Kidney (tissue), 13 donors: ENCODE measurements at regions not wholly inside any gene's neighbourhood (a gene's known extent, or its start where the extent isn't known, plus 50 kb on each side); places are given as distances from the start of the nearest gene placed in this dataset.

Source experiments
- DNase-seq, 5 donors: peaks; one replicate each; pipeline ENCODE4 v3.0.0-alpha.2; 2013 to 2020
- FAIRE-seq: peaks from 2 replicates; lab custom pipeline; 2012; peaks lifted over from hg19 to GRCh38; lab: Jason Lieb, UNC
- H3K27ac ChIP-seq, 2 donors: one replicate each; pipeline ENCODE4 v1.7.0; 2013; ENCODE audit warnings: low read depth in 2 of 2, low read length in 2 of 2, inconsistent platforms in 1 of 2
- H3K27me3 ChIP-seq: one replicate; pipeline ENCODE4 v1.7.1; 2013; ENCODE audit warnings: low read length, inconsistent platforms; ENCODE audit not compliant: control insufficient read depth, insufficient read depth
- H3K36me3 ChIP-seq, 3 donors: one replicate each; pipeline versions ENCODE4 v1.7.0 to v1.7.1; 2013; ENCODE audit warnings: low read length in 3 of 3, control low read depth in 1 of 3, inconsistent platforms in 1 of 3; ENCODE audit not compliant: insufficient read depth in 3 of 3, control insufficient read depth in 2 of 3
- H3K4me1 ChIP-seq, 3 donors: one replicate each; pipeline versions ENCODE4 v1.7.0 to v1.7.1; 2013; ENCODE audit warnings: low read length in 3 of 3, inconsistent platforms in 1 of 3, low read depth in 1 of 3; ENCODE audit not compliant: control insufficient read depth in 2 of 3, insufficient read depth in 2 of 3
- H3K4me3 ChIP-seq, 3 donors: one replicate each; pipeline versions ENCODE4 v1.7.0 to v1.8.1; 2013; ENCODE audit warnings: low read length in 3 of 3, control low read depth in 1 of 3, inconsistent platforms in 1 of 3
- H3K9ac ChIP-seq, 3 donors: one replicate each; pipeline versions ENCODE4 v1.7.0 to v1.7.1; 2013; ENCODE audit warnings: low read length in 3 of 3, control low read depth in 1 of 3, inconsistent platforms in 1 of 3
- H3K9me3 ChIP-seq, 3 donors: one replicate each; pipeline versions ENCODE4 v1.7.0 to v1.7.1; 2013; ENCODE audit warnings: low read length in 3 of 3, control low read depth in 1 of 3, inconsistent platforms in 1 of 3; ENCODE audit not compliant: control insufficient read depth in 2 of 3, insufficient read depth in 1 of 3
- intact Hi-C: fragments of 100-400 bp; cut with DNase I; formaldehyde crosslinking; loops from one replicate; pipeline ENCODE4 v1.11.1; 2022
- TF ChIP-seq, protein P1 (sequence below): IDR thresholded peaks from 3 replicates; pipeline ENCODE4 v1.5.1; 2012; ENCODE audit warnings: mild to moderate bottlenecking, moderate library complexity, borderline replicate concordance; ENCODE audit not compliant: insufficient read depth; ENCODE audit errors: extremely low read depth
- donor health status: control.
- donor health status: control.
- donor health status: control.
- donor health status: control.
- donor health status: control.
- donor health status: DM: yes; HTN: yes; CAD: no.
- donor health status: Normal renal cell carcinoma (clear cell type).

DNA sequence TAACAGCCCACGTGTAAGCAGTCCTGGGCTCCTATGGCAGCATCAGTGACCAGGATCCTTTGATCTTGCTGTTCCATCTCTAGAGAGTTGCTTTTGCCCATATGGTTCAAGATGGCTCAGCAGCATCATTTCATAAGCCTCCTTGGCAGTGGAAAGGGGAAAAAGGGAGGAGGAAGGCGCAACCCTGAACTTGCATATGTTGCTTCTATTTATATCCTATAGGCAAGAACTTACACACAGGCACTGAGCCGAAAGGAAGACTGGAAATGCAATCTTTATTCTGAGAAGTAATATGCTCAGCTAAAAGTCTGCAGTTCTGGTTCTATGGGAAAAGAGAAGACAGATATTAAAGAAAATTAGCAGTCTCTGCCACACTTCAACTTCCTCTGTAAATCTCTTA is 167.7 kb upstream of the PLXNC1 start:
- Histone ChIP-seq H3K27ac (no peak overlapping the region), H3K36me3 (no peaks in the 10 kb centered on the region), H3K9me3 (no peaks in the 10 kb centered on the region), H3K4me3 (no peak overlapping the region), H3K9ac (no peak overlapping the region), H3K27me3 (no peaks in the 10 kb centered on the region), H3K4me1 (no peaks in the 10 kb centered on the region)
- TF ChIP-seq, protein P1, sequence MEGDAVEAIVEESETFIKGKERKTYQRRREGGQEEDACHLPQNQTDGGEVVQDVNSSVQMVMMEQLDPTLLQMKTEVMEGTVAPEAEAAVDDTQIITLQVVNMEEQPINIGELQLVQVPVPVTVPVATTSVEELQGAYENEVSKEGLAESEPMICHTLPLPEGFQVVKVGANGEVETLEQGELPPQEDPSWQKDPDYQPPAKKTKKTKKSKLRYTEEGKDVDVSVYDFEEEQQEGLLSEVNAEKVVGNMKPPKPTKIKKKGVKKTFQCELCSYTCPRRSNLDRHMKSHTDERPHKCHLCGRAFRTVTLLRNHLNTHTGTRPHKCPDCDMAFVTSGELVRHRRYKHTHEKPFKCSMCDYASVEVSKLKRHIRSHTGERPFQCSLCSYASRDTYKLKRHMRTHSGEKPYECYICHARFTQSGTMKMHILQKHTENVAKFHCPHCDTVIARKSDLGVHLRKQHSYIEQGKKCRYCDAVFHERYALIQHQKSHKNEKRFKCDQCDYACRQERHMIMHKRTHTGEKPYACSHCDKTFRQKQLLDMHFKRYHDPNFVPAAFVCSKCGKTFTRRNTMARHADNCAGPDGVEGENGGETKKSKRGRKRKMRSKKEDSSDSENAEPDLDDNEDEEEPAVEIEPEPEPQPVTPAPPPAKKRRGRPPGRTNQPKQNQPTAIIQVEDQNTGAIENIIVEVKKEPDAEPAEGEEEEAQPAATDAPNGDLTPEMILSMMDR = no peak
- intact Hi-C loops = no loop called here
- DNase-seq = no peak
- no peak for FAIRE-seq

DNA sequence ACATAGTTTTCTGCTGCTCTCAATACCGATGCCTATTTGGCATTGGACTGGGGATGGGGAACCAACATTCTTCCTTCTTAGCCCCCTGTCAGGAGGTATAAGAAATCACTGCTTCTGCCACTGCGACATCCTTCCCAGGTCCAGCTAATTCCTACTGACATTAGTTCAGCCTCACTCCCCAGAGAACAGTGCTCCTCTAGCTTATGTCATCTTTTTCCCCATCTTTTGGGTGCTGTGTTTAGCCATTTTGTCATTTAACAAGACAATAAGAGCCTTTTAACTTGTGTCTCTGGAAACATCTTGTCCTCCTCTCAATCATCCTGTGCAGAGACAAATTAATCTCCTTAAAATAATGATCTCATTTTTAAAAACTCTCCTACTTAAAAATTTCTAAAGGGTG is 167.0 kb upstream of the PLXNC1 start:
- no peaks in the 10 kb centered on the region for H3K9me3 ChIP-seq
- no peaks in the 10 kb centered on the region for H3K36me3 ChIP-seq
- no peak overlapping the region for H3K9ac ChIP-seq
- H3K27ac ChIP-seq = no peak overlapping the region
- no peaks in the 10 kb centered on the region for H3K4me1 ChIP-seq
- H3K4me3 ChIP-seq = no peak overlapping the region
- no peaks in the 10 kb centered on the region for H3K27me3 ChIP-seq
- TF ChIP-seq, protein P1 = no peak
- intact Hi-C loops = no loop called here
- DNase-seq (no peak), FAIRE-seq (no peak)

DNA sequence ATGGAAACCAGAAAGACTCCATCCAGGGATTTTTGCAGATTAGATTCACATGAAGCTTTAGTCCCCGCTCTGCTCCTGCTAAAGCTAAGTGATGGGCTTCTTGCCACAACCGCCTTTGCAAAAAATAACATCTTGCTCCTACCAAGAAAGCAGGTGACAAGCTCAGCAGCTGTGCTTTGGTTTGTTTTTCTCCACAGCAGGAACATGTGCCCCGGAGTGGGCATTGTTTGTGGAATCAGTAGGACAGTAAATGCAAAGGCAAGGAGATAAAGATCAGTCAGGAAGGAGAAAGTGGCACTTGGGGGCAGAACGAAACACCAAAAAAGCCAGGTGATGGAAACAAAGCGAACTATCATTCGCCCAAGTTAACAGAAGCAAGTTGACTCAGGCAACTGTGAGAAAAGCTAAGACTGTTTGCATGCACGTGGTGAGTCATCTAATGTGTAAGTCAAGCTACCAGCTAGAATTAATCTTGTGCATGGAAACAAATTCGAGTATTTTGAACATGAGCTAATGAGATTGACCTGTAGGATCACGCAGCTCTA is 165.5 kb upstream of the PLXNC1 start:
- no peaks in the 10 kb centered on the region for H3K4me1 ChIP-seq
- no peak overlapping the region for H3K4me3 ChIP-seq
- TF ChIP-seq, protein P1 = no peak
- FAIRE-seq (no peak), DNase-seq (no peak)
- H3K9ac ChIP-seq = no peak overlapping the region
- H3K27ac ChIP-seq = no peak overlapping the region
- no peaks in the 10 kb centered on the region for H3K9me3 ChIP-seq
- intact Hi-C loops = no loop called here
- no peaks in the 10 kb centered on the region for H3K27me3 ChIP-seq
- no peaks in the 10 kb centered on the region for H3K36me3 ChIP-seq

GRCh38 chr12:93984005-93984404 is 164.4 kb upstream of the PLXNC1 start:
- no peaks in the 10 kb centered on the region for H3K9me3 ChIP-seq
- H3K4me1 ChIP-seq = no peaks in the 10 kb centered on the region
- FAIRE-seq = no peak
- no peaks in the 10 kb centered on the region for H3K36me3 ChIP-seq
- H3K4me3 ChIP-seq = no peak overlapping the region
- no peak overlapping the region for H3K27ac ChIP-seq
- no peaks in the 10 kb centered on the region for H3K27me3 ChIP-seq
- H3K9ac ChIP-seq = no peak overlapping the region
- TF ChIP-seq, protein P1 = no peak
- intact Hi-C loops = no loop called here
- DNase-seq = no peak
